Liver (tissue), 8 donors: ENCODE measurements at regions not wholly inside any gene's neighbourhood (a gene's known extent, or its start where the extent isn't known, plus 50 kb on each side); places are given as distances from the start of the nearest gene placed in this dataset.

Source experiments
- DNase-seq: peaks from one replicate; pipeline ENCODE4 v3.0.0-alpha.2; 2017; ENCODE audit warnings: low spot score
- H3K27ac ChIP-seq, 2 donors: one replicate each; pipeline ENCODE4 v1.7.0; 2013; ENCODE audit warnings: inconsistent platforms in 2 of 2, low read length in 2 of 2, control low read depth in 1 of 2, low read depth in 1 of 2, mild to moderate bottlenecking in 1 of 2
- H3K27me3 ChIP-seq, 4 donors: one replicate each; pipeline versions ENCODE4 v1.6.1 to v1.7.0; 2013; ENCODE audit warnings: low read length in 3 of 4, inconsistent platforms in 1 of 4, mild to moderate bottlenecking in 1 of 4, moderate library complexity in 1 of 4; ENCODE audit not compliant: control insufficient read depth in 4 of 4, insufficient read depth in 4 of 4
- H3K36me3 ChIP-seq, 4 donors: one replicate each; pipeline versions ENCODE4 v1.6.1 to v1.7.0; 2013; ENCODE audit warnings: low read length in 3 of 4, mild to moderate bottlenecking in 3 of 4, low read depth in 1 of 4, moderate library complexity in 1 of 4; ENCODE audit not compliant: control insufficient read depth in 4 of 4, insufficient read depth in 3 of 4
- H3K4me1 ChIP-seq, 4 donors: one replicate each; pipeline versions ENCODE4 v1.6.1 to v1.7.0; 2013; ENCODE audit warnings: low read length in 3 of 4, mild to moderate bottlenecking in 3 of 4, moderate library complexity in 1 of 4; ENCODE audit not compliant: control insufficient read depth in 4 of 4, insufficient read depth in 4 of 4
- H3K4me3 ChIP-seq, 3 donors: one replicate each; pipeline versions ENCODE4 v1.6.1 to v1.7.0; 2013; ENCODE audit warnings: low read length in 3 of 3, control low read depth in 1 of 3, low read depth in 1 of 3, mild to moderate bottlenecking in 1 of 3
- H3K9ac ChIP-seq, 2 donors: one replicate each; pipeline ENCODE4 v1.7.0; 2013; ENCODE audit warnings: low read length in 2 of 2, mild to moderate bottlenecking in 2 of 2, moderate library complexity in 2 of 2, control low read depth in 1 of 2, low read depth in 1 of 2
- H3K9me3 ChIP-seq, 4 donors: one replicate each; pipeline versions ENCODE4 v1.6.1 to v1.7.0; 2013; ENCODE audit warnings: low read length in 3 of 4; ENCODE audit not compliant: control insufficient read depth in 4 of 4
- CTCF ChIP-seq: fragments of 150-350 bp; IDR thresholded peaks from 2 replicates; pipeline ENCODE4 v1.5.1; 2017; ENCODE audit warnings: improper control_type of control experiment, low read depth, low read length; ENCODE audit not compliant: missing input control
- EGR1 ChIP-seq, 2 donors: IDR thresholded peaks; 2 replicates each; pipeline ENCODE4 v1.6.1; 2016 to 2018; ENCODE audit warnings: antibody characterized with exemption in 2 of 2, low read depth in 2 of 2
- FOXA1 ChIP-seq: IDR thresholded peaks from 2 replicates; pipeline ENCODE4 v1.6.1; 2016; ENCODE audit warnings: antibody characterized with exemption
- FOXA2 ChIP-seq: IDR thresholded peaks from 2 replicates; pipeline ENCODE4 v1.6.1; 2016; ENCODE audit warnings: antibody characterized with exemption
- GABPA ChIP-seq, 2 donors: IDR thresholded peaks in 1 of 2; conservative IDR thresholded peaks in 1 of 2; 2 replicates each; pipeline ENCODE4 v1.6.1; 2016; ENCODE audit warnings: antibody characterized with exemption in 2 of 2, mild to moderate bottlenecking in 1 of 2, moderate library complexity in 1 of 2
- HNF4A ChIP-seq, 2 donors: conservative IDR thresholded peaks; 2 replicates each; pipeline ENCODE4 v1.6.1; 2016; ENCODE audit warnings: antibody characterized with exemption in 2 of 2, mild to moderate bottlenecking in 2 of 2
- HNF4G ChIP-seq: IDR thresholded peaks from 2 replicates; pipeline ENCODE4 v1.6.1; 2016; ENCODE audit warnings: antibody characterized with exemption
- JUND ChIP-seq, 2 donors: IDR thresholded peaks; 2 replicates each; pipeline ENCODE4 v1.6.1; 2016; ENCODE audit warnings: antibody characterized with exemption in 2 of 2
- MAX ChIP-seq: IDR thresholded peaks from 2 replicates; pipeline ENCODE4 v1.6.1; 2016; ENCODE audit warnings: antibody characterized with exemption
- NR2F2 ChIP-seq: IDR thresholded peaks from 2 replicates; pipeline ENCODE4 v1.6.1; 2016; ENCODE audit warnings: antibody characterized with exemption
- RAD21 ChIP-seq, 2 donors: IDR thresholded peaks; 2 replicates each; pipeline ENCODE4 v1.6.1; 2016; ENCODE audit warnings: antibody characterized with exemption in 2 of 2, mild to moderate bottlenecking in 2 of 2
- REST ChIP-seq: IDR thresholded peaks from 2 replicates; pipeline ENCODE4 v1.6.1; 2016; ENCODE audit warnings: antibody characterized with exemption, mild to moderate bottlenecking
- RXRA ChIP-seq, 2 donors: IDR thresholded peaks; 2 replicates each; pipeline ENCODE4 v1.6.1; 2017 to 2018; ENCODE audit warnings: antibody characterized with exemption in 2 of 2, mild to moderate bottlenecking in 1 of 2
- SP1 ChIP-seq: IDR thresholded peaks from 2 replicates; pipeline ENCODE4 v1.6.1; 2018; ENCODE audit warnings: antibody characterized with exemption, mild to moderate bottlenecking
- TAF1 ChIP-seq: conservative IDR thresholded peaks from 2 replicates; pipeline ENCODE4 v1.6.1; 2016; ENCODE audit warnings: antibody characterized with exemption, mild to moderate bottlenecking
- YY1 ChIP-seq: IDR thresholded peaks from 2 replicates; pipeline ENCODE4 v1.6.1; 2016; ENCODE audit warnings: antibody characterized with exemption, mild to moderate bottlenecking
- WGBS: extraction: QIAGEN DNeasy Blood & Tissue Kit; methylation state at CpG from one replicate; pipeline ENCODE4 v1.1.7; 2013; 5-methylcytosine and 5-hydroxymethylcytosine counted together
- TF ChIP-seq, protein P1 (sequence below): IDR thresholded peaks from 2 replicates; pipeline ENCODE4 v1.6.1; 2016; ENCODE audit warnings: antibody characterized with exemption
- TF ChIP-seq, protein P2 (sequence below): IDR thresholded peaks from 2 replicates; pipeline ENCODE4 v1.6.1; 2016; ENCODE audit warnings: antibody characterized with exemption
- donor health status: healthy.
- donor health status: healthy.
- donor health status: healthy.
- donor health status: healthy.
- donor health status: healthy.

GRCh38 chr22:47381240-47381639 is 618.8 kb downstream of the TBC1D22A start:
- Histone ChIP-seq H3K9me3 (no peaks in the 10 kb centered on the region), H3K4me3 (no peak overlapping the region), H3K36me3 (no peaks in the 10 kb centered on the region), H3K27ac (no peak overlapping the region), H3K4me1 (no peaks in the 10 kb centered on the region), H3K27me3 (peaks cover 0 to 2% (median 0%) of the 10 kb centered on the region in 4 donors), H3K9ac (no peak overlapping the region)
- 77% methylated on average over 14 of the region's 14 CpGs for WGBS
- TF ChIP-seq TAF1 (no peak), GABPA (IDR thresholded peaks at IDR 0.05 in 1 of 2, conservative IDR thresholded peaks at IDR 0.05 in 1 of 2) (no peak), REST (no peak), CTCF (no peak), YY1 (no peak), FOXA2 (no peak), RAD21 (IDR thresholded peaks at IDR 0.05) (no peak), HNF4G (no peak), FOXA1 (no peak), SP1 (no peak)
- TF ChIP-seq, protein P1, sequence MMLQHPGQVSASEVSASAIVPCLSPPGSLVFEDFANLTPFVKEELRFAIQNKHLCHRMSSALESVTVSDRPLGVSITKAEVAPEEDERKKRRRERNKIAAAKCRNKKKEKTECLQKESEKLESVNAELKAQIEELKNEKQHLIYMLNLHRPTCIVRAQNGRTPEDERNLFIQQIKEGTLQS: no peak
- no peak for DNase-seq

- Histone ChIP-seq H3K4me1 (no peaks in the 10 kb centered on the region), H3K36me3 (no peaks in the 10 kb centered on the region), H3K9me3 (no peaks in the 10 kb centered on the region), H3K4me3 (no peak overlapping the region), H3K27ac (no peak overlapping the region), H3K27me3 (peaks cover 0 to 2% (median 0%) of the 10 kb centered on the region in 4 donors), H3K9ac (no peak overlapping the region)
- WGBS: 68% methylated on average over 5 of the region's 5 CpGs
- no peak for DNase-seq
- TF ChIP-seq RAD21 (IDR thresholded peaks at IDR 0.05): no peak
- TF ChIP-seq GABPA (IDR thresholded peaks at IDR 0.05 in 1 of 2, conservative IDR thresholded peaks at IDR 0.05 in 1 of 2): no peak
- TF ChIP-seq TAF1: no peak
- no peak for TF ChIP-seq YY1
- TF ChIP-seq, protein P1: no peak
- TF ChIP-seq SP1: no peak
- no peak for TF ChIP-seq MAX
- no peak for TF ChIP-seq REST
- TF ChIP-seq, protein P2, sequence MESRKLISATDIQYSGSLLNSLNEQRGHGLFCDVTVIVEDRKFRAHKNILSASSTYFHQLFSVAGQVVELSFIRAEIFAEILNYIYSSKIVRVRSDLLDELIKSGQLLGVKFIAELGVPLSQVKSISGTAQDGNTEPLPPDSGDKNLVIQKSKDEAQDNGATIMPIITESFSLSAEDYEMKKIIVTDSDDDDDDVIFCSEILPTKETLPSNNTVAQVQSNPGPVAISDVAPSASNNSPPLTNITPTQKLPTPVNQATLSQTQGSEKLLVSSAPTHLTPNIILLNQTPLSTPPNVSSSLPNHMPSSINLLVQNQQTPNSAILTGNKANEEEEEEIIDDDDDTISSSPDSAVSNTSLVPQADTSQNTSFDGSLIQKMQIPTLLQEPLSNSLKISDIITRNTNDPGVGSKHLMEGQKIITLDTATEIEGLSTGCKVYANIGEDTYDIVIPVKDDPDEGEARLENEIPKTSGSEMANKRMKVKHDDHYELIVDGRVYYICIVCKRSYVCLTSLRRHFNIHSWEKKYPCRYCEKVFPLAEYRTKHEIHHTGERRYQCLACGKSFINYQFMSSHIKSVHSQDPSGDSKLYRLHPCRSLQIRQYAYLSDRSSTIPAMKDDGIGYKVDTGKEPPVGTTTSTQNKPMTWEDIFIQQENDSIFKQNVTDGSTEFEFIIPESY: no peak
- TF ChIP-seq FOXA1: no peak
- no peak for TF ChIP-seq HNF4A (conservative IDR thresholded peaks at IDR 0.05)
- no peak for TF ChIP-seq EGR1 (IDR thresholded peaks at IDR 0.05; ENCODE audit: low read depth in 2 of 2)
- TF ChIP-seq CTCF: no peak
- no peak for TF ChIP-seq HNF4G
- TF ChIP-seq JUND (IDR thresholded peaks at IDR 0.05): no peak
- no peak for TF ChIP-seq RXRA (IDR thresholded peaks at IDR 0.05)
- no peak for TF ChIP-seq NR2F2
These were observed 618.2 kb downstream of the TBC1D22A start for GRCh38 chr22:47380692-47381091.
